ENCODE measurements at regions not wholly inside any gene's neighbourhood (a gene's known extent, or its start where the extent isn't known, plus 50 kb on each side); places are given as distances from the start of the nearest gene placed in this dataset.

- DNase-seq (ENCODE audit: low read depth) = no peak
- TF ChIP-seq CTCF (IDR thresholded peaks at IDR 0.05; ENCODE audit: insufficient read depth, low read depth, low read length, missing control alignments) = no peak
- H3K4me3 ChIP-seq (ENCODE audit: low read length) = no peak overlapping the region
Observed at GRCh38 chr4:156638334-156638733, 333.3 kb downstream of the PDGFC start.

GRCh38 chr4:156636381-156636780, 335.2 kb downstream of the PDGFC start:
- no peak overlapping the region for H3K4me3 ChIP-seq (ENCODE audit: low read length)
- no peak for TF ChIP-seq CTCF (IDR thresholded peaks at IDR 0.05; ENCODE audit: insufficient read depth, low read depth, low read length, missing control alignments)
- no peak for DNase-seq (ENCODE audit: low read depth)

GRCh38 chr4:156635051-156635450, 336.5 kb downstream of the PDGFC start:
- DNase-seq (ENCODE audit: low read depth) = no peak
- no peak overlapping the region for H3K4me3 ChIP-seq (ENCODE audit: low read length)
- no peak for TF ChIP-seq CTCF (IDR thresholded peaks at IDR 0.05; ENCODE audit: insufficient read depth, low read depth, low read length, missing control alignments)

- no peak for DNase-seq (ENCODE audit: low read depth)
- no peak for TF ChIP-seq CTCF (IDR thresholded peaks at IDR 0.05; ENCODE audit: insufficient read depth, low read depth, low read length, missing control alignments)
Observed at GRCh38 chr4:156634612-156635011, 337.0 kb downstream of the PDGFC start.

GRCh38 chr4:156633847-156634246, 337.8 kb downstream of the PDGFC start:
- no peak for TF ChIP-seq CTCF (IDR thresholded peaks at IDR 0.05; ENCODE audit: insufficient read depth, low read depth, low read length, missing control alignments)
- H3K4me3 ChIP-seq (ENCODE audit: low read length) = no peak overlapping the region
- DNase-seq (ENCODE audit: low read depth) = no peak

More at GRCh38 chr4:156634612-156635011, 337.0 kb downstream of the PDGFC start:
- H3K4me3 ChIP-seq (ENCODE audit: low read length) = no peak overlapping the region

- DNase-seq (ENCODE audit: low read depth) = no peak
- no peak for TF ChIP-seq CTCF (IDR thresholded peaks at IDR 0.05; ENCODE audit: insufficient read depth, low read depth, low read length, missing control alignments)
- no peak overlapping the region for H3K4me3 ChIP-seq (ENCODE audit: low read length)
Observed at GRCh38 chr4:156628858-156629257, 342.7 kb downstream of the PDGFC start.

- no peak for DNase-seq (ENCODE audit: low read depth)
- no peak overlapping the region for H3K4me3 ChIP-seq (ENCODE audit: low read length)
- TF ChIP-seq CTCF (IDR thresholded peaks at IDR 0.05; ENCODE audit: insufficient read depth, low read depth, low read length, missing control alignments) = no peak
Observed at GRCh38 chr4:156623376-156623775, 348.2 kb downstream of the PDGFC start.

All from epithelial cell of esophagus (primary cell).